PFSK-1 (cell line): ENCODE measurements at regions not wholly inside any gene's neighbourhood (a gene's known extent, or its start where the extent isn't known, plus 50 kb on each side); places are given as distances from the start of the nearest gene placed in this dataset.

Experiments used
- FOXP2 ChIP-seq: optimal IDR thresholded peaks from 2 replicates; pipeline ENCODE3; 2011; ENCODE audit warnings: borderline replicate concordance, control low read depth, inconsistent platforms; ENCODE audit not compliant: insufficient read depth; ENCODE audit errors: extremely low read length, extremely low read depth
- POLR2AphosphoS5 ChIP-seq: IDR thresholded peaks from 2 replicates; pipeline ENCODE4 v1.6.1; 2012; ENCODE audit warnings: low read depth, mild to moderate bottlenecking, control low read depth, low read length, moderate library complexity
- SIN3A ChIP-seq: IDR thresholded peaks from 2 replicates; pipeline ENCODE4 v1.6.1; 2012; ENCODE audit warnings: mild to moderate bottlenecking, low read length, moderate library complexity, borderline replicate concordance; ENCODE audit not compliant: insufficient read depth
- TAF1 ChIP-seq: IDR thresholded peaks from 2 replicates; pipeline ENCODE4 v1.6.1; 2012; ENCODE audit warnings: low read length, control low read depth, borderline replicate concordance; ENCODE audit not compliant: insufficient read depth
- TF ChIP-seq, protein P1 (sequence below), 2 experiments: IDR thresholded peaks; 2 replicates each; pipeline versions ENCODE4 v1.6.1 to v1.8.0; 2011 to 2012; ENCODE audit warnings: low read depth in 2 of 2, low read length in 2 of 2, control low read depth in 1 of 2, inconsistent platforms in 1 of 2, mild to moderate bottlenecking in 1 of 2, moderate library complexity in 1 of 2; ENCODE audit not compliant: insufficient read depth in 1 of 2

DNA sequence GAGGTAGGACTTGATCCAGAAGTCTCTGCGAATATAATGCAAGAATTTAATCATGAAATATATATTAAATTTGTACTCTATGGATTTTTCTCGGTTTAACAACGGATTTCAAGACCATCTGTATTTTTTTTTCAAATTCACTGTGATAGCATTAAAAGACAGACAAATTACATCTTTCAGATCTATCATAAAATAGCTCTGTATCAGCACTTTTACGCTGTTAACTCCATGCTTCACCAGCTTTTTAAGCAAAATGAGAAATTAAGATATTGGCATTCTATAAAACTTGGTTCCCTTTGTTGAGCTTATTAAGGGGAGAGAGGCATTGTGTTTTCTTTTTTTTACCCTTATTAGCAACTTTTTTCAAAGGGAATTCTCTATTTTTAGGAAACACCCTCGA, 1377.6 kb upstream of the NXPH2 start:
- TF ChIP-seq SIN3A (no peak), POLR2AphosphoS5 (no peak), TAF1 (no peak), FOXP2 (no peak)
- TF ChIP-seq, protein P1, sequence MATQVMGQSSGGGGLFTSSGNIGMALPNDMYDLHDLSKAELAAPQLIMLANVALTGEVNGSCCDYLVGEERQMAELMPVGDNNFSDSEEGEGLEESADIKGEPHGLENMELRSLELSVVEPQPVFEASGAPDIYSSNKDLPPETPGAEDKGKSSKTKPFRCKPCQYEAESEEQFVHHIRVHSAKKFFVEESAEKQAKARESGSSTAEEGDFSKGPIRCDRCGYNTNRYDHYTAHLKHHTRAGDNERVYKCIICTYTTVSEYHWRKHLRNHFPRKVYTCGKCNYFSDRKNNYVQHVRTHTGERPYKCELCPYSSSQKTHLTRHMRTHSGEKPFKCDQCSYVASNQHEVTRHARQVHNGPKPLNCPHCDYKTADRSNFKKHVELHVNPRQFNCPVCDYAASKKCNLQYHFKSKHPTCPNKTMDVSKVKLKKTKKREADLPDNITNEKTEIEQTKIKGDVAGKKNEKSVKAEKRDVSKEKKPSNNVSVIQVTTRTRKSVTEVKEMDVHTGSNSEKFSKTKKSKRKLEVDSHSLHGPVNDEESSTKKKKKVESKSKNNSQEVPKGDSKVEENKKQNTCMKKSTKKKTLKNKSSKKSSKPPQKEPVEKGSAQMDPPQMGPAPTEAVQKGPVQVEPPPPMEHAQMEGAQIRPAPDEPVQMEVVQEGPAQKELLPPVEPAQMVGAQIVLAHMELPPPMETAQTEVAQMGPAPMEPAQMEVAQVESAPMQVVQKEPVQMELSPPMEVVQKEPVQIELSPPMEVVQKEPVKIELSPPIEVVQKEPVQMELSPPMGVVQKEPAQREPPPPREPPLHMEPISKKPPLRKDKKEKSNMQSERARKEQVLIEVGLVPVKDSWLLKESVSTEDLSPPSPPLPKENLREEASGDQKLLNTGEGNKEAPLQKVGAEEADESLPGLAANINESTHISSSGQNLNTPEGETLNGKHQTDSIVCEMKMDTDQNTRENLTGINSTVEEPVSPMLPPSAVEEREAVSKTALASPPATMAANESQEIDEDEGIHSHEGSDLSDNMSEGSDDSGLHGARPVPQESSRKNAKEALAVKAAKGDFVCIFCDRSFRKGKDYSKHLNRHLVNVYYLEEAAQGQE (IDR thresholded peaks at IDR 0.05; ENCODE audit: insufficient read depth in 1 of 2, low read depth in 2 of 2, low read length in 2 of 2) = no peak

DNA sequence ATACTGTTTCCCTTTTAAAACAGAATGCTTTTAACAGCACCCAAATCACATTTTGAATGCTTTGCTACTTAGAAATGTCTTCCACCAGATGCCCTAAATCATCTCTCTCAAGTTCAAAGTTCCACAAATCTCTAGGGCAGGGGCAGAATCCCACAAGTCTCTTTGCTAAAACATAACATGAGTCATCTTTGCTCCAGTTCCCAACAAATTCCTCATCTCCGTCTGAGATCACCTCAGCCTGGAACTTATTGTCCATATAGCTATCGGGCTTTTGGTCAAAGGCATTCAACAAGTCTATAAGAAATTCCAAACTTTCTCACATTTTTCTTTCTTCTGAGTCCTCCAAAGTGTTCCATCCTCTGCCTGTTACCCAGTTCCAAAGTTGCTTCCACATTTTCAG, 1374.5 kb upstream of the NXPH2 start:
- TF ChIP-seq FOXP2 (no peak), SIN3A (no peak), TAF1 (no peak), POLR2AphosphoS5 (no peak)
- TF ChIP-seq, protein P1 (IDR thresholded peaks at IDR 0.05; ENCODE audit: insufficient read depth in 1 of 2, low read depth in 2 of 2, low read length in 2 of 2) = no peak

DNA sequence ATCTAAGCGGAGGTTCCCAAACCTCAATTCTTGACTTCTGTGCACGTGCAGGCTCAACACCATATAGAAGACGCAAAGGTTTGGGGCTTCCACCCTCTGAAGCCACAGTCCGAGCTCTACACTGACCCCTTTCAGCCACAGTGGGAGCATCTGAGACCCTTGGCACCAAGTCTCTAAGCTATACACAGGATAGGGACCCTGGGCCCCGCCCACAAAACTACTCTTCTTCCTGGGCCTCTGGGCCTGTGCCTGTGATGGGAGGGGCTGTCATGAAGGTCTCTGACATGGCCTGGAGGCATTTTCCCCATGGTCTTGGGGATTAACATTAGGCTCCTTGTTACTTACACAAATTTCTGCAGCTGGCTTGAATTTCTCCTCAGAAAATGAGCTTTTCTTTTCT, 1374.1 kb upstream of the NXPH2 start:
- TF ChIP-seq FOXP2 (no peak), SIN3A (no peak), TAF1 (no peak), POLR2AphosphoS5 (no peak)
- TF ChIP-seq, protein P1 (IDR thresholded peaks at IDR 0.05; ENCODE audit: insufficient read depth in 1 of 2, low read depth in 2 of 2, low read length in 2 of 2) = no peak

DNA sequence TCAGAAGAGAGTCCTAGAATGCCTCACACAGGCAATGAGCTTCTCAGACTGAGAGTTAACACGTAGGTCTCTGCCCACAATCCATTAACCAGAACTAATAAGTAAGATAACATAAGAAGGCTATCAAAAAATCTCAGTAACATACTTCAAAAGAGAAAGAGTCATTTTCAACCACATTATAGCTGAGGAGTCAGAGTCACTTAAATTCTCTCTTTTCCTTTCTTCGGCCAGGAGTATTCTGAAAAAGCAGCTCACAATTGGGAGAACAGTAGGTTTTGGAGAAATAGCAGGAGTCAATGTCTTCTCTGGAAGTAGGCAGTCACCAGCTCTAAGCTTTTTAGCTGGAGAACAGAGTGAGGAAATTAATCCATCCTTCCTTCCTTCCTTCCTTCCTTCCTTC, 1364.4 kb upstream of the NXPH2 start:
- TF ChIP-seq POLR2AphosphoS5 (no peak), SIN3A (no peak), FOXP2 (no peak), TAF1 (no peak)
- TF ChIP-seq, protein P1 (IDR thresholded peaks at IDR 0.05; ENCODE audit: insufficient read depth in 1 of 2, low read depth in 2 of 2, low read length in 2 of 2) = no peak

DNA sequence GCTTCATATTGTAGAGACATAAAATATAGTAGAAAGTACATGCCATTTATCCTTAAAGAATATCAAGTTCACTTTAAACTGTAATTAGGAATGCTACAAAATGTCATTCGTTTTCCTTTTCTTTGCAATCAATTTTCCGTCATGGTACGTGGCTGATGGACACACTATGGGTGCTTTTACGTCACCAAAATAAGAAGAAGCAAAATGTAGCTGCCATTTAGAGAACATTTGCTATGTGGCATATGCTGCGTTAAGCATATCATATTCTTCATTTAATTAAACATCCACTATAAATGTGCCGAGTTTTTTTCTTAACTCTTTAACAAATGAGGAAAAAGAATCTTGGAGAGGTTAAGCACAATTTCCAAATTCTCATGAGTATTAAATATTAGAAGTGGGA, 1358.5 kb upstream of the NXPH2 start:
- TF ChIP-seq POLR2AphosphoS5 (no peak), SIN3A (no peak), FOXP2 (no peak), TAF1 (no peak)
- TF ChIP-seq, protein P1 (IDR thresholded peaks at IDR 0.05; ENCODE audit: insufficient read depth in 1 of 2, low read depth in 2 of 2, low read length in 2 of 2) = no peak
